AG04450 (cell line): ENCODE measurements at regions not wholly inside any gene's neighbourhood (a gene's known extent, or its start where the extent isn't known, plus 50 kb on each side); places are given as distances from the start of the nearest gene placed in this dataset.

ENCODE experiments used
- CTCF ChIA-PET: fragments of 300-600, 350-600 bp; formaldehyde crosslinking; extraction: SDS; loops from one replicate; lab custom pipeline; 2022; ENCODE audit warnings: antibody characterized with exemption, inconsistent platforms; lab: Charles Lee
- POLR2A ChIA-PET: fragments of 350-600 bp; formaldehyde crosslinking; extraction: SDS; loops from one replicate; lab custom pipeline; 2021; ENCODE audit warnings: antibody characterized with exemption, inconsistent platforms; lab: Yijun Ruan, JAX
- DNase-seq: peaks from one replicate; pipeline ENCODE4 v3.0.0-alpha.2; 2011; ENCODE audit warnings: low read depth, low spot score
- H3K27ac ChIP-seq: one replicate; pipeline ENCODE4 v1.5.1; 2012; ENCODE audit warnings: low read depth, low read length, control low read depth
- H3K27me3 ChIP-seq: one replicate; pipeline ENCODE4 v1.6.0; 2012; ENCODE audit warnings: low read length; ENCODE audit not compliant: control insufficient read depth, insufficient read depth
- H3K4me3 ChIP-seq: 2 replicates; pipeline ENCODE4 v1.5.1; 2011; ENCODE audit warnings: mild to moderate bottlenecking, low read depth, low read length, control low read depth
- H3K9me3 ChIP-seq: 2 replicates; pipeline ENCODE4 v1.5.1; 2012; ENCODE audit warnings: low read length; ENCODE audit not compliant: control insufficient read depth, insufficient read depth
- CTCF ChIP-seq: IDR thresholded peaks from 2 replicates; pipeline ENCODE4 v1.5.1; 2011; ENCODE audit warnings: low read depth, low read length, control low read depth, inconsistent platforms

GRCh38 chr9:31637861-31638260 lies 746.6 kb upstream of the ACO1 start:
- Histone ChIP-seq H3K27ac (no peak overlapping the region), H3K27me3 (no peaks in the 10 kb centered on the region), H3K9me3 (no peaks in the 10 kb centered on the region), H3K4me3 (no peak overlapping the region)
- ChIA-PET POLR2A (no interaction called here), CTCF (no interaction called here)
- DNase-seq, result no peak
- no peak for TF ChIP-seq CTCF

- ChIA-PET POLR2A (no interaction called here), CTCF (no interaction called here)
- DNase-seq, result no peak
- Histone ChIP-seq H3K4me3 (no peak overlapping the region), H3K27ac (no peak overlapping the region), H3K9me3 (no peaks in the 10 kb centered on the region), H3K27me3 (no peaks in the 10 kb centered on the region)
- TF ChIP-seq CTCF, result no peak
Measured at GRCh38 chr9:31639451-31639850, 745.0 kb upstream of the ACO1 start.

- Histone ChIP-seq H3K27me3 (no peaks in the 10 kb centered on the region), H3K27ac (no peak overlapping the region), H3K4me3 (no peak overlapping the region), H3K9me3 (no peaks in the 10 kb centered on the region)
- ChIA-PET POLR2A (no interaction called here), CTCF (no interaction called here)
- no peak for TF ChIP-seq CTCF
- no peak for DNase-seq
Measured at GRCh38 chr9:31669311-31669710, 715.1 kb upstream of the ACO1 start.

GRCh38 chr9:31671011-31671410 lies 713.4 kb upstream of the ACO1 start:
- Histone ChIP-seq H3K27me3 (no peaks in the 10 kb centered on the region), H3K9me3 (no peaks in the 10 kb centered on the region), H3K27ac (no peak overlapping the region), H3K4me3 (no peak overlapping the region)
- DNase-seq, result no peak
- ChIA-PET CTCF (no interaction called here), POLR2A (no interaction called here)
- TF ChIP-seq CTCF, result no peak

GRCh38 chr9:31674264-31674663 lies 710.2 kb upstream of the ACO1 start:
- POLR2A ChIA-PET, result no interaction called here
- DNase-seq, result no peak
- no peak for TF ChIP-seq CTCF
- no peaks in the 10 kb centered on the region for H3K9me3 ChIP-seq
- CTCF ChIA-PET, result no interaction called here
- no peak overlapping the region for H3K4me3 ChIP-seq
- H3K27ac ChIP-seq, result no peak overlapping the region
- H3K27me3 ChIP-seq, result no peaks in the 10 kb centered on the region
